SH-SY5Y (cell line): ENCODE measurements at regions not wholly inside any gene's neighbourhood (a gene's known extent, or its start where the extent isn't known, plus 50 kb on each side); places are given as distances from the start of the nearest gene placed in this dataset.

Experiments
- GATA2 ChIP-seq: IDR thresholded peaks from 2 replicates; pipeline ENCODE4 v1.6.1; 2011; ENCODE audit warnings: mild to moderate bottlenecking, low read depth, low read length
- GATA3 ChIP-seq: IDR thresholded peaks from 2 replicates; pipeline ENCODE4 v1.6.1; 2011; ENCODE audit warnings: low read depth, mild to moderate bottlenecking, low read length, moderate library complexity

- no peak for TF ChIP-seq GATA2
- no peak for TF ChIP-seq GATA3
Measured at GRCh38 chr12:25838007-25838406, 120.5 kb upstream of the RASSF8 start.
